ENCODE measurements at regions not wholly inside any gene's neighbourhood (a gene's known extent, or its start where the extent isn't known, plus 50 kb on each side); places are given as distances from the start of the nearest gene placed in this dataset.
"Not testable (repeated sequence)": the region's sequence is repeated elsewhere in the genome, so short reads cannot be mapped to it uniquely, and the experiment has no call there.

DNA sequence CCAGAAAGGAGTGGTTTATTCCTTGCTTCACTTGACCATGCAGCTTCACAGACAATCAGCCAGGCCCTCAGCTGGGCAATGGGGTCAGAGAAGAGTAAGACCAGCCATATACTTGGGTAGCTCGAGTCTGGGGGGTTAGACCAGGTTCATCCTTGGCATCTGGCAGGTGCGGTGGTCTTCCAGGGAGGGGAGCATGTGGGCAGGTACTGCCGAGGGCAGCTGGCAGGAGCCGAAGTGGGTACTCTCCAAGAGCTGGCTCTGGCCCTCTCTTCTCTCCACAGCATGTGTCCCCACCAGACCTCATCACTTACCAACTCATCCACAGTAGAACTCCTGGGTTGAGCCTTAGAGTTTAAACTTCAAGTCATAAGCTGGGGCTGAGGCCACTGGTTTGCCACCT, 156.8 kb downstream of the FOXD2 start:
- no peak for DNase-seq (ENCODE audit: low read depth)

DNA sequence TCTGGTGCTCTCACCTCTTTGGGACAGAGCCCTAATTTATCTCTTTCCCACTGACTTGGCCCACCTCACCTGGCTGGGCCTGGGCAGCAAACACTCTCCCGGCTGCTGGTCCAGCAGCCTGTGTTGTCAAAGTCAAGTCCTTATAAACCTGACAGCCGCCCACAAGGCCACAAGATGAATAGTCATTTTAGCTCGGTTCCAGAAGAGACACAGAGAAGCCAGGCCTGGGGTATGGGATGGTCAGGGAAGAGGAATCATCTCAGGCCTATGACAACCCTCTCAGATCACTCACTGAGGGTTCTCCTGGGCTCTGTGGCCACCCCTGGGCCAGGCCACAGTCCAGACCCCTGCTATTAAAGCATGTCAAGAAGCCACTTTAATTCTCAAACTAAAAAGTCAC, 158.5 kb downstream of the FOXD2 start:
- no peak for DNase-seq (ENCODE audit: low read depth)

DNA sequence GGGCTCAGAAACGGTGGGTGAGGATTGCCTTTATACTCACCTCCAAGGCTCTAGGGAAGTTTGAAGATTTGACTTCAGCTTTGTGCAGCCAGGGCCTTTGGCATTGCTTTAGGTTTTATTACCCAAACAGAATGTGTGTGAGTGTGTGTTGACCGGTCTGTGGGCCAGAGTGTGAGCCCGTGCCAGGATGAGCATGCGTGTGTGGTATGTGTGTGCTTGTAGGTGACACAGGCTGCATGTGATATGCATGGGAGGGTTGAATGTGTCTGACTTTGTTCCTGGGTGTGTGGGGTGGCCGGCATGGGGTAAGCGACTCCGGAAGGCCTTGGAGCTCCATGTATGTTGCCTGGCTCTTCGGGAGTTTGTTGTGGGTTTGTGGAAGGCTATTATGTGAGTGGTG, 160.5 kb downstream of the FOXD2 start:
- DNase-seq (ENCODE audit: low read depth), result no peak

- DNase-seq (ENCODE audit: low read depth), result no peak
Observed at GRCh38 chr1:47599777-47600176, 161.9 kb downstream of the FOXD2 start.

DNA sequence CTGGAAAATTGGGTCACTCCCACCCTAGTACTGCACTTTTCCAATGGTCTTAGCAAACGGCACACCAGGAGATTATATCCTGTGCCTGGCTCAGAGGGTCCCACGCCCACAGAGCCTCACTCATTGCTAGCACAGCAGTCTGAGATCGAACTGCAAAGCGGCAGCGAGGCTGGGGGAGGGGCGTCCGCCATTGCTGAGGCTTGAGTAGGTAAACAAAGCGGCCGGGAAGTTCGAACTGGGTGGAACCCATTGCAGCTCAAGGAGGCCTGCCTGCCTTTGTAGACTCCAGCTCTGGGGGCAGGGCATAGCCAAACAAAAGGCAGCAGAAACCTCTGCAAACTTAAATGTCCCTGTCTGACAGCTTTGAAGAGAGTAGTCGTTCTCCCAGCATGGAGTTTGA, 164.6 kb downstream of the FOXD2 start:
- not testable (repeated sequence) for DNase-seq (ENCODE audit: low read depth)

- DNase-seq (ENCODE audit: low read depth), result not testable (repeated sequence)
Observed at GRCh38 chr1:47604869-47605268, 167.0 kb downstream of the FOXD2 start.

- no peak for DNase-seq (ENCODE audit: low read depth)
Observed at GRCh38 chr1:47608296-47608875, 170.5 kb downstream of the FOXD2 start.

DNA sequence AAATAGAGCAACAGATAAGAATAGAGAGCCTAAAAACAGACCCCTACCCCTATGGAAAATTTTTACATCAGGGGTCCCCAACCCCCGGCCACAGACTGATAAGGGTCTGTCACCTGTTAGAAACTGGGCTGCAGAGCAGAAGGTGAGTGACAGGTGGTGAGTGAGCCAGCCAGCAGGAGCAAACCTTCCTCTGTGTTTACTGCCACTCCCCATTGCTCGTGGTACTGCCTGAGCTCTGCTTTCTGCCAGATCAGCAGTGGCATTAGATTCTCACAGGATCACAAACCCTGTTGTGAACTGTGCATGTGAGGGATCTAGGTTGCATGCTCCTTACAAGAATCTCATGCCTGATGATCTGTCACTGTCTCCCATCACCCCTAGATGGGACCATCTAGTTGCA, 174.1 kb downstream of the FOXD2 start:
- no peak for DNase-seq (ENCODE audit: low read depth)

DNA sequence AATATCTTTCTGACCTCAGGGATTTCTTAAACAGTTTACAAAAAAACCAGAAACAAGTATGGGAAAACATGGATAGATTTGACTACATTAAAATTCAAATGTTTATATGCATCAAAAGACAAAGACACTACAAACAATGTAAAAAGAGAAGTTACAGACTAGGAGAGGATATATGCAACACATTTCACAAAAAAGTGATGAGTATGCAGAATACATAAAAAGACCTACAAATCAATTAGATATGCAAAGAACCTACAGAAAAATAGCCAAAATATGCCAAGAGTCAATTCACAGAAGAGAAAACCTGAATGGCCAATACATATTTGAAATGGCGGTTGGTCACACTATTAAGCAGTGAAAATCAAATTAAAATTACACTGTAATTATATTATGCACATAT, 175.0 kb downstream of the FOXD2 start:
- no peak for DNase-seq (ENCODE audit: low read depth)

DNA sequence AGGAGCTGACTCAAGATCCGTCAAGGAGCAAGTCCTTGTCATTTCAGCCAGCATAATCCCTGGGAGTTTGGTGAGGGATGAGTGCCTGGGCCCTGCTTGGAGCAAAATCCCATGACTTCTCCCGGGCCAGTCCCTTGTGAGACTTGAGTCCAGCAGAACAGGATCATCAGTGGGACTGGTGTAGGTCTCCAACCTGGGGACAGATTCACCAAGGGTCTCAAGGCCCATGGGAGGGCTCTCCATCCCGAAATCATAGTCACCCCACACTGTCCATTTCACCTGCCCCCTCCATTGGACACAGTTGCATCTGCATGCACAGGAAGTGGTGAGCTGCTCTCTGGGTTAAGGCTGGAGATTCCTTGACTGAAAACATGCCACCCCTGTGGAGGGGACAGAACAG, 178.2 kb downstream of the FOXD2 start:
- DNase-seq (ENCODE audit: low read depth), result no peak

DNA sequence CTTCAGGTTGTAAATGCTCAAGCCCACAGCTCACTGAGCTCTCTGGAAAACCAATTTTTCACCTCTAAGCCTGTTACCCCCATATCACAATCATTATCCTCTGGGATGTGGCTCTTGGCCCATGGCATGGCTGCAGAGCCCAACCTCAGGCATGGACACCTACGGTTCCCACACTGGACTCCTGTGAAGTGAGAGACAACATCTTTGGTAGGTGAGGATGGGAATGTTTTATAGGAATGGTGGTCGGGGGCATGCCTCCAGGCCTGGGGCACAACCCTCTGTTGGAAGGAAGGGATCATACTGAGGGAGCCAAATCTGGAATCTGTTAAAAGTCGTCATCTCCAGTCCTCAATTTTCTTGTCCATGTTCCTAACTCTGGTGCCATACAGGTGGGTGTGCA, 179.1 kb downstream of the FOXD2 start:
- DNase-seq (ENCODE audit: low read depth), result no peak

GRCh38 chr1:47617381-47618221, 179.8 kb downstream of the FOXD2 start:
- DNase-seq (ENCODE audit: low read depth), result no peak

- DNase-seq (ENCODE audit: low read depth), result no peak
Observed at GRCh38 chr1:47618222-47618720, 180.4 kb downstream of the FOXD2 start.

DNA sequence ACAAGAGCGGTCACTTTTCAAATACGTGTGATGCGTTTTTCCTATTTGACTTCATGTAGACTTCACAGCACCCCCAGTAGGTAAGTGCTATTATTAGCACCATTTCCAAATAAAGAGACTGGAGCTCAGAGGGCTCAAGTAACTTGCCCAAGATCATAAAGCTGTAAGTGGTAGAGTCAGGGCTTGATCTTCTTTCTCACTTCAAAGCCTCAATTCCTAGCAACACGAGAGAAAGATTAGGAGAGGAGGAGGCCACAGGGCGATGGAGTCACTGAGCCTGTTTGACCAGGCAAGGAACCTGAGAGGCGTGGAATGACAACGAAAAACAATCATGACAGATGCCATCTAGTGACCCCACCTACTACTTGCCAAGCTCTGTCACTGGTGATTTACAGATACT, 181.0 kb downstream of the FOXD2 start:
- DNase-seq (ENCODE audit: low read depth), result no peak

DNA sequence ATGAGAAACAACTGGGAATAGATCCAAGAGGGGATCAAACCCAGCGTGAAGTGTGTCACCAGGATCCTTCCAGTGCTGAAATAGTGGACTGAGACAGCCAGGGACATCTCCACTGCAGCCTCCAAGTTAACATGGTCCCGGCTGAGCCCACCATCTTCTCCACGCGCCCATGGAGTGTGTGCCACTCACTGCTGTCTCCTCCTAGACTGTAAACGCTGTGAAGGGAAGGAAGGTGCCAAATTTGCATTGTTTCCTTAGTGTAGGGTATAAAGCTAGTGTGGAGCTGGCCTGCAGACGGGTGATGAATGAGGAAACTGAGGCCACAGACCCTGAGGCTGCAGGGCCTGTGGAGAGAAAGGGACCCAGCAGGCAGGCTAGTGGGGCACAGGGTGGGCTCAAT, 183.6 kb downstream of the FOXD2 start:
- no peak for DNase-seq (ENCODE audit: low read depth)

DNA sequence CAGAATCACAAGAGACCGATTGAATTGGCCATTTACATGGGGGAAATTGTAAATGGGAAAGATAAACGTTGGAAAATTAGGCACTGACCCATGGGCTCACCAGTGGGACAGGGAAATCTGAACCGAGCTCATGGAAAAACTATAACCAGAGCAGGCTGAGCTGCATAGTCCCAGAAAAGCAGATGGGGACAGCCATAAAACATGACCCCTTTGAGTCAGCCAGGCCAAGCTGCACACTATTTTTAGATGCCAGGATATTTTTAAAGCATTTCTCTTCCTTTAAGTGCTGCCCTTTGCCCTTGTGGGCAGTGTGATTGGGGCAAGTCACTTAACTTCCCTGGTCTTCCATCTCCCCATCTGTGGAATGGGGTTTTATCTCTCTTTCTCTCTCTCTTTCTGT, 184.1 kb downstream of the FOXD2 start:
- DNase-seq (ENCODE audit: low read depth), result no peak

GRCh38 chr1:47622776-47623556, 185.1 kb downstream of the FOXD2 start:
- DNase-seq (ENCODE audit: low read depth), result no peak

- DNase-seq (ENCODE audit: low read depth), result no peak
Observed at GRCh38 chr1:47623557-47623940, 185.7 kb downstream of the FOXD2 start.

GRCh38 chr1:47624531-47624930, 186.7 kb downstream of the FOXD2 start:
- DNase-seq (ENCODE audit: low read depth), result no peak

GRCh38 chr1:47627016-47627415, 189.2 kb downstream of the FOXD2 start:
- no peak for DNase-seq (ENCODE audit: low read depth)

GRCh38 chr1:47627471-47628370, 189.9 kb downstream of the FOXD2 start:
- DNase-seq (ENCODE audit: low read depth), result no peak

DNA sequence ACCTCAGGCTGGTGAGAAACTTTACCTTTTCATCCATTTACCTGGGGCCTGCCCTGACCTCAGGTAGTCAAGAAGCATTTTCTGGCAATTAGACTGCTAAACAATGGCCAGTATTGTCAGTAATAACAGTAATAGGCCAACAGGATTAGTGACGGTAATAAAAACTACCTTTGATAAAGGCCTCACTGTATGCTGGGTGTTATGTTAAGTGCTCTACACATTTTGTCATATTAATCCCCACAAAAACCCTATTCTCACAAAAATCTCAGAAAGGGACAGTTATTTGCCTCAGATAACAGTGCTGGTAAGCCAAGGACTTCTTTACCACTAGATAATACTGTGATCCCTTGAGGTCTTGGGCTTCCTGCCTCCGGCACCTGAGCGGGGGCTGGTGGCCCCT, 191.4 kb downstream of the FOXD2 start:
- DNase-seq (ENCODE audit: low read depth), result no peak

All from fibroblast of gingiva (primary cell).